WERI-Rb-1 (cell line): ENCODE measurements at regions not wholly inside any gene's neighbourhood (a gene's known extent, or its start where the extent isn't known, plus 50 kb on each side); places are given as distances from the start of the nearest gene placed in this dataset.
"Not testable (repeated sequence)": the region's sequence is repeated elsewhere in the genome, so short reads cannot be mapped to it uniquely, and the experiment has no call there.

Experiments
- DNase-seq: peaks from one replicate; pipeline ENCODE4 v3.0.0-alpha.2; 2020
- H3K27ac ChIP-seq: fragments of 250-450 bp; sonication (Bioruptor Pico); 2 replicates; pipeline ENCODE4 v1.5.1; 2020; ENCODE audit warnings: mild to moderate bottlenecking, moderate library complexity
- H3K27me3 ChIP-seq: fragments of 250-450 bp; sonication (Bioruptor Pico); 2 replicates; pipeline ENCODE4 v1.5.1; 2021; ENCODE audit warnings: mild to moderate bottlenecking, low read depth, moderate library complexity; ENCODE audit not compliant: insufficient read depth, severe bottlenecking
- H3K36me3 ChIP-seq: fragments of 250-450 bp; sonication (Bioruptor Pico); 2 replicates; pipeline ENCODE4 v1.5.1; 2020; ENCODE audit warnings: mild to moderate bottlenecking, moderate library complexity
- H3K4me3 ChIP-seq: 2 replicates; pipeline ENCODE4 v1.5.1; 2011; ENCODE audit warnings: low read depth, mild to moderate bottlenecking, control low read depth, low read length
- H3K9me3 ChIP-seq: fragments of 250-450 bp; sonication (Bioruptor Pico); 2 replicates; pipeline ENCODE4 v1.5.1; 2021; ENCODE audit warnings: mild to moderate bottlenecking, moderate library complexity; ENCODE audit not compliant: severe bottlenecking
- TF ChIP-seq, protein P1 (sequence below): IDR thresholded peaks from 2 replicates; pipeline ENCODE4 v1.5.1; 2011; ENCODE audit warnings: low read depth, mild to moderate bottlenecking, control low read depth, inconsistent platforms, low read length

DNA sequence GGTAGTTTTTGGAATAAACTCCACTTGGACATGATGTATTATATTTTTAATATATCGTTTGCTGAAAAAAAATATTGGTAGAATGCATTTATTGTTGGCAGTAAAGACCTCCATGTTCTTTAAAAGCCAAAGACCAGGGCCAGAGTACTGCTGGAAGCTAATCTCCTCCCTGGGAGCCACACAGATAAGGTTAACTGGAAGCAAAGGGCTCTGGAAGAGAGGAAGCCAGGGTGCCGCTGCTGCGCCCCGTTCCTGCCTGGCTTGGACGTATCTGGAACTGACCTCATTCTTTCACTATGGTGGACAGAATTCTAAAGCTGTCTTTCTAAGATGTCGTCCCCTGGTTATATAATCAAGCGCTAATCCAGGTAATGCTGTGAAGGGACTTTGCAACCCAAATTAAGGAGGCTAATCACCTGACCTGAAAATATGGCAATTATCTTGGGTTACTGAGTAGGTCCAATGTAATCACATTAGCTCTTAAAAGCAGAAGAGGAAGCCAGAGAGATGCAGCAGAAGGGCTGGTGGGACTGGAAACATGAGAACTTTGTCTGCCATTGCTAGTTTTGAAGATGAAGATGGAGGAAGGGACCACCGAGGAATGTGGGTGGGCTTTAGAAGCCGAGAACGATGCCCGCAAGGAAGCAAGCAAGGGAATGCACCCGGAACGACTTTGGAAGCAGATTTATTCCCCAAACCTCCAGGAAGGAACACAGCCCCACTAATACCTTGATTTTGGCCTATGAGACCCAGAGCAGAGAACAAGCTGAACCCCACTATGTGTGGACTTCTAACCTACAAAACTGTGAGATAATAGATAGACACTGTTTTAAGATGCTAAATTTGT lies 167.7 kb upstream of the KCNJ15 start:
- Histone ChIP-seq H3K27ac (no peak overlapping the region), H3K36me3 (no peaks in the 10 kb centered on the region), H3K4me3 (no peak overlapping the region), H3K27me3 (no peaks in the 10 kb centered on the region), H3K9me3 (no peaks in the 10 kb centered on the region)
- TF ChIP-seq, protein P1, sequence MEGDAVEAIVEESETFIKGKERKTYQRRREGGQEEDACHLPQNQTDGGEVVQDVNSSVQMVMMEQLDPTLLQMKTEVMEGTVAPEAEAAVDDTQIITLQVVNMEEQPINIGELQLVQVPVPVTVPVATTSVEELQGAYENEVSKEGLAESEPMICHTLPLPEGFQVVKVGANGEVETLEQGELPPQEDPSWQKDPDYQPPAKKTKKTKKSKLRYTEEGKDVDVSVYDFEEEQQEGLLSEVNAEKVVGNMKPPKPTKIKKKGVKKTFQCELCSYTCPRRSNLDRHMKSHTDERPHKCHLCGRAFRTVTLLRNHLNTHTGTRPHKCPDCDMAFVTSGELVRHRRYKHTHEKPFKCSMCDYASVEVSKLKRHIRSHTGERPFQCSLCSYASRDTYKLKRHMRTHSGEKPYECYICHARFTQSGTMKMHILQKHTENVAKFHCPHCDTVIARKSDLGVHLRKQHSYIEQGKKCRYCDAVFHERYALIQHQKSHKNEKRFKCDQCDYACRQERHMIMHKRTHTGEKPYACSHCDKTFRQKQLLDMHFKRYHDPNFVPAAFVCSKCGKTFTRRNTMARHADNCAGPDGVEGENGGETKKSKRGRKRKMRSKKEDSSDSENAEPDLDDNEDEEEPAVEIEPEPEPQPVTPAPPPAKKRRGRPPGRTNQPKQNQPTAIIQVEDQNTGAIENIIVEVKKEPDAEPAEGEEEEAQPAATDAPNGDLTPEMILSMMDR: no peak
- no peak for DNase-seq

DNA sequence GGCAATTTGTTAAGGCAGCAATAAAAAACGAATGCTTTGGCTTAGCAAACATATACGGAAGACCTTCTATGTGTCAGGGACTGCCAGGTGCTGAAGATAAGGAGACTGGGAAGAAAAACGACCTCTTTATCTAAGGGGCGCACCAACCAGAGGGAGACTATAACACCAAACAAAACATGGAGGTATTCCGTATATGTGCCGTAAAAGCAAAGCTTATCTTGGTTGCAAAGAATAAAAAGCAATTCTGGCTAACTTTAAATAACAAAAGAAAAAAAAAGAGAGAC lies 167.1 kb upstream of the KCNJ15 start:
- DNase-seq: no peak
- Histone ChIP-seq H3K4me3 (no peak overlapping the region), H3K36me3 (no peaks in the 10 kb centered on the region), H3K9me3 (no peaks in the 10 kb centered on the region), H3K27ac (no peak overlapping the region), H3K27me3 (no peaks in the 10 kb centered on the region)
- TF ChIP-seq, protein P1: no peak

DNA sequence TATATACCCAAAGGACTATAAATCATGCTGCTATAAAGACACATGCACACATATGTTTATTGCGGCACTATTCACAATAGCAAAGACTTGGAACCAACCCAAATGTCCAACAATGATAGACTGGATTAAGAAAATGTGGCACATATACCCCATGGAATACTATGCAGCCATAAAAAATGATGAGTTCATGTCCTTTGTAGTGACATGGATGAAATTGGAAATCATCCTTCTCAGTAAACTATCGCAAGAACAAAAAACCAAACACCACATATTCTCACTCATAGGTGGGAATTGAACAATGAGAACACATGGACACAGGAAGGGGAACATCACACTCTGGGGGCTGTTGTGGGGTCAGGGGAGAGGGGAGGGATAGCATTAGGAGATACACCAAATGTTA lies 165.7 kb upstream of the KCNJ15 start:
- H3K27ac ChIP-seq, H3K4me3 ChIP-seq, H3K36me3 ChIP-seq, H3K9me3 ChIP-seq, DNase-seq, H3K27me3 ChIP-seq: not testable (repeated sequence)

DNA sequence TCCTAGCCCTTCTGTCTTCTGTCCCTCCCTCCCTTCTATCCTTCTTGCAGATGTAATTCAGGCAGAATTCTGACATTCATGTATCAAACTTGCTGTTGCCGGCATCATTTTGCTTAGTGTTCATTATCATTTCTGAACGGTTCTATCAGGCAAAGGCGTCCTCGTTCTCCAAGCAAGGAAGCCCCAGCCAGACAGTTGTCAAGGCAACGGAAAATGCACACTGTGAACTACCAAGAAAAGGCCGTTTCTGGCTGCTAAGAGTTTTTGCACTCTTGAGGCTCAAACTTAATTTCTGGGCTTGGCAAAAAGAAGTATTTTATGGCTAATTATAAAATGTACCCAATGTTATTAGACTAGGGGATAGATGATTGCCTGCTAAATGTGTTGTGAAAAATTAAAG lies 164.7 kb upstream of the KCNJ15 start:
- no peak overlapping the region for H3K4me3 ChIP-seq
- no peaks in the 10 kb centered on the region for H3K9me3 ChIP-seq
- H3K27me3 ChIP-seq: no peaks in the 10 kb centered on the region
- no peak for DNase-seq
- TF ChIP-seq, protein P1: no peak
- H3K27ac ChIP-seq: no peak overlapping the region
- no peaks in the 10 kb centered on the region for H3K36me3 ChIP-seq

- no peak for DNase-seq
- H3K27me3 ChIP-seq: no peaks in the 10 kb centered on the region
- no peak overlapping the region for H3K4me3 ChIP-seq
- TF ChIP-seq, protein P1: no peak
- no peak overlapping the region for H3K27ac ChIP-seq
- H3K36me3 ChIP-seq: no peaks in the 10 kb centered on the region
- peaks cover 9% of the 10 kb centered on the region for H3K9me3 ChIP-seq
Measured at GRCh38 chr21:38095220-38095619, 161.6 kb upstream of the KCNJ15 start.

DNA sequence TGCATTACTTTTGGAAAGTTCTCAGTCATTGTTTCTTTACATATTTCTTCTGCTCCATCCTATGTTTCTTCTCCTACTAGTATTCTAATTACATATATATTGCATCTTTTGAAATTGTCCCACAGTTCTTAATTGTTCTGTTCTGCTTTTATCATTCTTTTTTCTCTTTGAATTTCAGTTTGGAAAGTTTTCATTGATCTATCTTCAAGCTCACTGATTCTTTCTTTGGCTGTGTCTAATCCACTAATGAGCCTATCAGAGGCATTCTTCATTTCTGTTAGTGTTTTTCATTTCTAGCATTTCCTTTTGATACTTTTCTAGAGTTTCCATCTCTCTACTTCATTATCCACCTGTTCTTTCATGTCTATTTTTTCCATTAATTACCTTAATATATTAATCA lies 159.0 kb upstream of the KCNJ15 start:
- TF ChIP-seq, protein P1: no peak
- Histone ChIP-seq H3K9me3 (peaks cover 9% of the 10 kb centered on the region), H3K27ac (no peak overlapping the region)

More for the DNA sequence above, 159.0 kb upstream of the KCNJ15 start:
- Histone ChIP-seq H3K27me3 (no peaks in the 10 kb centered on the region), H3K4me3 (no peak overlapping the region), H3K36me3 (no peaks in the 10 kb centered on the region)
- no peak for DNase-seq
